Heart left ventricle (tissue), 16 donors: ENCODE measurements at regions not wholly inside any gene's neighbourhood (a gene's known extent, or its start where the extent isn't known, plus 50 kb on each side); places are given as distances from the start of the nearest gene placed in this dataset.

Experiments
- ATAC-seq, 4 donors: fragments of 200-7000 bp; cut with Tn5 transposase; one replicate each; pipeline ENCODE4 v1.9.1; 2020 to 2022; ENCODE audit warnings: moderate library complexity in 4 of 4, mild to moderate bottlenecking in 3 of 4, moderate number of reproducible peaks in 1 of 4
- DNase-seq, 5 donors: peaks; one replicate each; pipeline ENCODE4 v3.0.0-alpha.2; 2020
- H3K27ac ChIP-seq, 12 donors: fragments of 200-600 bp; sonication (generic) in 4 of 12; one replicate each; pipeline versions ENCODE4 v1.5.0 to v1.8.0; 2016 to 2022; ENCODE audit warnings: mild to moderate bottlenecking in 2 of 12
- H3K27me3 ChIP-seq, 9 donors: fragments of 200-600 bp; sonication (generic) in 2 of 9; one replicate each; pipeline versions ENCODE4 v1.5.1 to v1.8.0; 2016 to 2022; ENCODE audit warnings: mild to moderate bottlenecking in 3 of 9
- H3K36me3 ChIP-seq, 9 donors: fragments of 200-600 bp; sonication (generic) in 2 of 9; one replicate each; pipeline versions ENCODE4 v1.5.0 to v1.8.0; 2018 to 2022; ENCODE audit warnings: mild to moderate bottlenecking in 2 of 9
- H3K4me1 ChIP-seq, 12 donors: fragments of 200-600 bp; sonication (generic) in 4 of 12; one replicate each; pipeline versions ENCODE4 v1.5.0 to v1.8.0; 2016 to 2022; ENCODE audit warnings: mild to moderate bottlenecking in 3 of 12
- H3K4me3 ChIP-seq, 12 donors: fragments of 200-600 bp; sonication (generic) in 4 of 12; one replicate each; pipeline versions ENCODE4 v1.5.0 to v1.8.0; 2017 to 2022; ENCODE audit warnings: mild to moderate bottlenecking in 9 of 12, moderate library complexity in 4 of 12
- H3K9me3 ChIP-seq, 12 donors: fragments of 200-600 bp; sonication (generic) in 4 of 12; one replicate each; pipeline versions ENCODE4 v1.5.0 to v1.8.0; 2016 to 2022; ENCODE audit warnings: mild to moderate bottlenecking in 1 of 12
- CTCF ChIP-seq, 12 donors: fragments of 200-600 bp; sonication (generic) in 4 of 12; IDR thresholded peaks; one replicate each; pipeline versions ENCODE4 v1.5.0 to v1.8.0; 2018 to 2022; ENCODE audit warnings: antibody characterized with exemption in 12 of 12, mild to moderate bottlenecking in 5 of 12
- POLR2A ChIP-seq, 2 donors: fragments of 450-650 bp; IDR thresholded peaks; one replicate each; pipeline ENCODE4 v1.6.1; 2017; ENCODE audit warnings: antibody characterized with exemption in 2 of 2, mild to moderate bottlenecking in 2 of 2, moderate library complexity in 2 of 2
- WGBS, 4 donors: extraction: QIAGEN DNeasy Blood & Tissue Kit in 2 of 4; methylation state at CpG; one replicate each; pipeline versions ENCODE4 v1.1.5 to v1.1.7; 2013 to 2018; 5-methylcytosine and 5-hydroxymethylcytosine counted together
- intact Hi-C, 10 donors: fragments of 100-400 bp; cut with DNase I; formaldehyde crosslinking; loops; one replicate each; pipeline versions ENCODE4 v1.11.1 to v1.14.2; 2022
- donor health status: ischemic (EF 13 %, LVEDD 7.1; RV severe dilation, severe dysfunction).
- donor health status: healthy with polysubstance abuse.
- donor health status: DM: no; HTN: yes; CAD: no.
- donor health status: DM: no; HTN: no; CAD: no.
- donor health status: ischemic (EF 25% LVEDD 6.9; RV normal size, moderate dysfunction).
- donor health status: ischemic (EF 25% LVEDD 5.7; RV mildly dilated, moderate dysfunction).
- donor health status: healthy.
- donor health status: DM: yes; HTN: yes; CAD: no.
- donor health status: ischemic (EF 35%, LVEDD 5.7; RV mildly dilated, moderate dysfunction).
- donor health status: nonischemic (EF 11% LVEDD 7.7; RV severe dilation, severe dysfunction).
- donor health status: DM: yes; HTN: yes; CAD: no.
- donor health status: PGD.
- donor health status: ischemic (EF 29% LVEDD 5.4; RV normal size, mild dysfunction).
- donor health status: nonischemic (EF 23%, LVEDD 6.1; RV moderate dilation, normal function).

DNA sequence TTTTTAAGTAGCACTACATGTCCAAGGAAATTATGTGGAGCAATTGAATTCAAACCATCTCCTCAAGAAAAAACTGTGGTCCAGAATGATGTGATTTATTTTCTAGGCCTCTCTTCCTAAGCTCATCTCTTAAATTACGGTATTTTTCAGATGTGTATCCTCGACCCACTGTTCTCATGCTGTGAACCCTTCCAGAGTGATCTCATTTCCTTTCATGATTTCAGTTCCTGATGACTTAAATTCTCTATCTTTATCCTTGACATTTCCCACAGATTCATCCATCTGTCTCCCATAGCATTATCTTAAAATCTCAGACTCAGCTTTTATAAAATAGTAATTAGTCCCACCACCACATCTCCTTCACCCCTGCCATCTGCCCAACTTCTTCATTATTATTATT is 117.6 kb upstream of the SPRY2 start:
- DNase-seq (no peak), ATAC-seq (peak; percentile 26 to 85 (median 67))
- no peak for TF ChIP-seq CTCF (IDR thresholded peaks at IDR 0.05)
- TF ChIP-seq POLR2A (IDR thresholded peaks at IDR 0.05), result no peak
- Histone ChIP-seq H3K36me3 (no peaks in the 10 kb centered on the region), H3K27ac (peak overlapping the region in 9 of 12 donors; percentile 1 to 77 (median 61)), H3K27me3 (no peaks in the 10 kb centered on the region), H3K9me3 (no peaks in the 10 kb centered on the region), H3K4me1 (peaks cover 0 to 31% (median 4%) of the 10 kb centered on the region in 12 donors), H3K4me3 (no peak overlapping the region)
- WGBS, 4 donors, result 33 to 51% (median 44%) methylated on average over 2 of the region's 2 CpGs
- intact Hi-C loops, result no loop called here

GRCh38 chr13:80454245-80454644 is 113.3 kb upstream of the SPRY2 start:
- H3K4me3 ChIP-seq, result no peak overlapping the region
- H3K4me1 ChIP-seq, result peaks cover 0 to 37% (median 12%) of the 10 kb centered on the region in 12 donors
- WGBS, 4 donors, result 69 to 93% (median 82%) methylated on average over 1 of the region's 1 CpG
- no peaks in the 10 kb centered on the region for H3K27me3 ChIP-seq
- intact Hi-C loops, result no loop called here
- peak overlapping the region in 1 of 12 donors; percentile 25 for H3K27ac ChIP-seq
- no peak for TF ChIP-seq POLR2A (IDR thresholded peaks at IDR 0.05)
- TF ChIP-seq CTCF (IDR thresholded peaks at IDR 0.05), result no peak
- no peaks in the 10 kb centered on the region for H3K36me3 ChIP-seq
- no peaks in the 10 kb centered on the region for H3K9me3 ChIP-seq
- no peak for DNase-seq
- peak in 2 of 4 donors; percentile 21 to 38 for ATAC-seq

- DNase-seq (no peak), ATAC-seq (no peak)
- peaks cover 0 to 39% (median 14%) of the 10 kb centered on the region in 12 donors for H3K4me1 ChIP-seq
- H3K27me3 ChIP-seq, result no peaks in the 10 kb centered on the region
- intact Hi-C loops, result no loop called here
- no peak overlapping the region for H3K4me3 ChIP-seq
- H3K9me3 ChIP-seq, result no peaks in the 10 kb centered on the region
- no peak for TF ChIP-seq POLR2A (IDR thresholded peaks at IDR 0.05)
- TF ChIP-seq CTCF (IDR thresholded peaks at IDR 0.05), result no peak
- no peaks in the 10 kb centered on the region for H3K36me3 ChIP-seq
- 100% methylated on average over 1 of the region's 1 CpG for WGBS, 4 donors
- H3K27ac ChIP-seq, result no peak overlapping the region
These were observed 111.4 kb upstream of the SPRY2 start for GRCh38 chr13:80452279-80452678.

GRCh38 chr13:80451641-80452040 is 110.7 kb upstream of the SPRY2 start:
- Histone ChIP-seq H3K9me3 (no peaks in the 10 kb centered on the region), H3K27ac (no peak overlapping the region), H3K27me3 (no peaks in the 10 kb centered on the region), H3K36me3 (no peaks in the 10 kb centered on the region), H3K4me1 (peaks cover 0 to 39% (median 14%) of the 10 kb centered on the region in 12 donors), H3K4me3 (no peak overlapping the region)
- ATAC-seq, result no peak
- TF ChIP-seq POLR2A (IDR thresholded peaks at IDR 0.05) (no peak), CTCF (IDR thresholded peaks at IDR 0.05) (no peak)
- DNase-seq, result no peak
- 80 to 89% (median 84%) methylated on average over 2 of the region's 2 CpGs for WGBS, 4 donors
- intact Hi-C loops, result no loop called here
